Suprapubic skin (tissue), 4 donors: ENCODE measurements at regions not wholly inside any gene's neighbourhood (a gene's known extent, or its start where the extent isn't known, plus 50 kb on each side); places are given as distances from the start of the nearest gene placed in this dataset.

Experiments used
- POLR2A ChIP-seq, 2 donors: fragments of 450-650 bp; IDR thresholded peaks; one replicate each; pipeline ENCODE4 v1.6.1; 2017; ENCODE audit warnings: antibody characterized with exemption in 2 of 2, mild to moderate bottlenecking in 2 of 2, moderate library complexity in 2 of 2
- POLR2AphosphoS5 ChIP-seq, 3 donors: sonication (generic); formaldehyde crosslinking; IDR thresholded peaks; one replicate each; pipeline ENCODE4 v1.6.1; 2017; ENCODE audit warnings: antibody characterized with exemption in 3 of 3
- TF ChIP-seq, protein P1 (sequence below), 2 donors: fragments of 200-600 bp in 1 of 2; fragments of 450-650 bp in 1 of 2; sonication (generic) in 1 of 2; IDR thresholded peaks; one replicate each; pipeline ENCODE4 v1.5.1; 2016 to 2019; ENCODE audit warnings: antibody characterized with exemption in 2 of 2, mild to moderate bottlenecking in 1 of 2, moderate library complexity in 1 of 2

DNA sequence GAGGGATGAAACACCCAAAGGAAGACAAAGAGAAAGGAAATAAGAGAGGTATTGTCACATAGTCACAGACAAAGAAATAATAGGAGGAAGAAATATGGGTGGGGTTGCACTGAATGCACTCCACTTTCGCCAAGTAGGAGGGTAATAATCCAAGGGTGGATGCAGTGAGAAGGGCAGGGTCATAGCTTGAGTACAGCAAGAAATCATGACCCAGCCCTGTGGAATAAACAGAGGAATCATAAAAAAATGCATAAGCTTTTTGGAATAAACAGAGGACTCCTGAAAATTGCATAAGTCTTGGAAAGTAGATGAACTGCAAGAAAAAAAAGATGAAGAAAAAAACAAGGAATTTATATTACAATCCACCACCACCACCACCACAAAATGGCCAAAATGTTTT, 53.1 kb upstream of the CD55 start:
- TF ChIP-seq POLR2A (IDR thresholded peaks at IDR 0.05) (no peak), POLR2AphosphoS5 (IDR thresholded peaks at IDR 0.05) (no peak)
- TF ChIP-seq, protein P1, sequence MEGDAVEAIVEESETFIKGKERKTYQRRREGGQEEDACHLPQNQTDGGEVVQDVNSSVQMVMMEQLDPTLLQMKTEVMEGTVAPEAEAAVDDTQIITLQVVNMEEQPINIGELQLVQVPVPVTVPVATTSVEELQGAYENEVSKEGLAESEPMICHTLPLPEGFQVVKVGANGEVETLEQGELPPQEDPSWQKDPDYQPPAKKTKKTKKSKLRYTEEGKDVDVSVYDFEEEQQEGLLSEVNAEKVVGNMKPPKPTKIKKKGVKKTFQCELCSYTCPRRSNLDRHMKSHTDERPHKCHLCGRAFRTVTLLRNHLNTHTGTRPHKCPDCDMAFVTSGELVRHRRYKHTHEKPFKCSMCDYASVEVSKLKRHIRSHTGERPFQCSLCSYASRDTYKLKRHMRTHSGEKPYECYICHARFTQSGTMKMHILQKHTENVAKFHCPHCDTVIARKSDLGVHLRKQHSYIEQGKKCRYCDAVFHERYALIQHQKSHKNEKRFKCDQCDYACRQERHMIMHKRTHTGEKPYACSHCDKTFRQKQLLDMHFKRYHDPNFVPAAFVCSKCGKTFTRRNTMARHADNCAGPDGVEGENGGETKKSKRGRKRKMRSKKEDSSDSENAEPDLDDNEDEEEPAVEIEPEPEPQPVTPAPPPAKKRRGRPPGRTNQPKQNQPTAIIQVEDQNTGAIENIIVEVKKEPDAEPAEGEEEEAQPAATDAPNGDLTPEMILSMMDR (IDR thresholded peaks at IDR 0.05), result no peak
